ENCODE measurements at regions not wholly inside any gene's neighbourhood (a gene's known extent, or its start where the extent isn't known, plus 50 kb on each side); places are given as distances from the start of the nearest gene placed in this dataset.
"Not testable (repeated sequence)": the region's sequence is repeated elsewhere in the genome, so short reads cannot be mapped to it uniquely, and the experiment has no call there.

DNA sequence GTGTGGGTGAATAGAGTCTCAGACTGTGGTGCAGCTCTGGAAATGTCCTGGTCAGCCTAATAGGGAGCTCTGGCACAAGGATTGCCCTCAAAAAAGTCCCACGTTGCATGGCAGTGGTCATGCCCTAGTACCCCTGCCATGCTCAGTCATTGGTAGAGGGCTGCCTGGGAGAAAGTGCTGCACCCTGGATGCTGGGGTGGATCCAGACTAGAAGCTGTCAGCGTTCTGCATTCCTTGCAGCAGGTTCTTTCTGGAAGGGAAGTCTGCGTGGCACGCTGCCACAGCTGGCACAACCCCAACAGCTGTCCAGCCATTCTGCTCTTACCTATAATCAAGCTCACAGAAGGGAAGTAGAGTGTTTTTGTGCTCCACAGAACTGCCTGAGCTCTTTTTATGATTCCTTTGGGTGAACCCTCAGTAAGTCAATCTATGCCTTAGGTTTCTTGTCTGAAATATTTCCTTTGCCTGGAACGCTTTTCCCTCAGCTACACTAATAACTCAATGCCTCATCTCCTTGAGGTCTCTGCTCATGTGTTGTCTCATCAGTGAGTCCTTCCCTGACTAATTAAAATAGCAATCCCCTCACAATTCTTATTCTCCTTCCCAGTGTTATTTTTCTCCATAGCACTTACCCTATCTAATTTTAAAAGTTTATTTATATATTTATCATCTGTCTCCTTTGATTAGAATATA is 61.5 kb upstream of the JAK1 start:
- DNase-seq (ENCODE audit: low spot score) = no peak
- no peaks in the 10 kb centered on the region for H3K36me3 Mint-ChIP-seq (ENCODE audit: low read depth, unreplicated experiment)

GRCh38 chr1:65029434-65029833 is 63.1 kb upstream of the JAK1 start:
- H3K9me3 Mint-ChIP-seq (ENCODE audit: unreplicated experiment); DNase-seq (ENCODE audit: low spot score); H3K4me3 Mint-ChIP-seq (ENCODE audit: unreplicated experiment); H3K36me3 Mint-ChIP-seq (ENCODE audit: low read depth, unreplicated experiment); H3K27ac Mint-ChIP-seq (ENCODE audit: unreplicated experiment): not testable (repeated sequence)
- Mint-ChIP-seq H3K4me1 (ENCODE audit: unreplicated experiment) (peaks cover 20% of the 10 kb centered on the region), H3K27me3 (ENCODE audit: unreplicated experiment) (peaks cover 12% of the 10 kb centered on the region)

More for the DNA sequence above, 61.5 kb upstream of the JAK1 start:
- Mint-ChIP-seq H3K27me3 (ENCODE audit: unreplicated experiment) (peaks cover 9% of the 10 kb centered on the region), H3K4me1 (ENCODE audit: unreplicated experiment) (peaks cover 17% of the 10 kb centered on the region), H3K27ac (ENCODE audit: unreplicated experiment) (no peak overlapping the region), H3K4me3 (ENCODE audit: unreplicated experiment) (no peak overlapping the region), H3K9me3 (ENCODE audit: unreplicated experiment) (no peaks in the 10 kb centered on the region)
- no peak for TF ChIP-seq CTCF (IDR thresholded peaks at IDR 0.05; ENCODE audit: unreplicated experiment)

GRCh38 chr1:65034879-65035278 is 68.5 kb upstream of the JAK1 start:
- not testable (repeated sequence) for H3K4me3 Mint-ChIP-seq (ENCODE audit: unreplicated experiment); H3K27ac Mint-ChIP-seq (ENCODE audit: unreplicated experiment); H3K36me3 Mint-ChIP-seq (ENCODE audit: low read depth, unreplicated experiment); H3K4me1 Mint-ChIP-seq (ENCODE audit: unreplicated experiment); H3K9me3 Mint-ChIP-seq (ENCODE audit: unreplicated experiment); H3K27me3 Mint-ChIP-seq (ENCODE audit: unreplicated experiment); DNase-seq (ENCODE audit: low spot score)

- Mint-ChIP-seq H3K36me3 (ENCODE audit: low read depth, unreplicated experiment) (no peaks in the 10 kb centered on the region), H3K4me1 (ENCODE audit: unreplicated experiment) (peaks cover 8% of the 10 kb centered on the region), H3K27ac (ENCODE audit: unreplicated experiment) (no peak overlapping the region), H3K27me3 (ENCODE audit: unreplicated experiment) (peaks cover 4% of the 10 kb centered on the region), H3K4me3 (ENCODE audit: unreplicated experiment) (no peak overlapping the region), H3K9me3 (ENCODE audit: unreplicated experiment) (no peaks in the 10 kb centered on the region)
- DNase-seq (ENCODE audit: low spot score) = no peak
- TF ChIP-seq CTCF (IDR thresholded peaks at IDR 0.05; ENCODE audit: unreplicated experiment) = no peak
These were observed 70.3 kb upstream of the JAK1 start for GRCh38 chr1:65036570-65037051.

- DNase-seq (ENCODE audit: low spot score) = no peak
- H3K27ac Mint-ChIP-seq (ENCODE audit: unreplicated experiment) = no peak overlapping the region
- H3K27me3 Mint-ChIP-seq (ENCODE audit: unreplicated experiment) = peaks cover 2% of the 10 kb centered on the region
- TF ChIP-seq CTCF (IDR thresholded peaks at IDR 0.05; ENCODE audit: unreplicated experiment) = no peak
- no peak overlapping the region for H3K4me3 Mint-ChIP-seq (ENCODE audit: unreplicated experiment)
- no peaks in the 10 kb centered on the region for H3K9me3 Mint-ChIP-seq (ENCODE audit: unreplicated experiment)
- H3K36me3 Mint-ChIP-seq (ENCODE audit: low read depth, unreplicated experiment) = no peaks in the 10 kb centered on the region
- H3K4me1 Mint-ChIP-seq (ENCODE audit: unreplicated experiment) = no peaks in the 10 kb centered on the region
These were observed 72.7 kb upstream of the JAK1 start for GRCh38 chr1:65039066-65039465.

DNA sequence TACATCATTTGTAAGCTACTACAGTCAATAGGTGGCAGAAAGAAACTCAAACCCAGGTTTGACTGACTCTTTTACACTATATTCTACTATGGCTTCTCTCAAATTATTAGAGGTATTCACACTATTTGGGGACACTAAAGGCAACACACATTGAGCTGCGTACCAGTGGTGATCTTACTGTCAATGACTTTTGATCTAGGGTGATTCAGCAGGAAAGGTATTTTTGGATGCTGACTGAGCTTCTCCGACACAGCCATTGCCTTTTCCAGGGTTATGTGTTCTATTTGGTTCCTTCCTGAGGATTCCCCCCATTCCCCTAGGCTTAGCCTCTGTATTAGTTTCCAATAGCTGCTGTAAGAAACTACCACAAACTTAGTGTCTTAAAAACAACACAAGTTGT is 73.2 kb upstream of the JAK1 start:
- Mint-ChIP-seq H3K27ac (ENCODE audit: unreplicated experiment) (no peak overlapping the region), H3K36me3 (ENCODE audit: low read depth, unreplicated experiment) (no peaks in the 10 kb centered on the region), H3K4me1 (ENCODE audit: unreplicated experiment) (no peaks in the 10 kb centered on the region), H3K9me3 (ENCODE audit: unreplicated experiment) (no peaks in the 10 kb centered on the region), H3K4me3 (ENCODE audit: unreplicated experiment) (no peak overlapping the region), H3K27me3 (ENCODE audit: unreplicated experiment) (peaks cover 2% of the 10 kb centered on the region)
- no peak for DNase-seq (ENCODE audit: low spot score)
- TF ChIP-seq CTCF (IDR thresholded peaks at IDR 0.05; ENCODE audit: unreplicated experiment) = no peak
